ENCODE measurements at regions not wholly inside any gene's neighbourhood (a gene's known extent, or its start where the extent isn't known, plus 50 kb on each side); places are given as distances from the start of the nearest gene placed in this dataset.

GRCh38 chr4:64940698-64941097, 531.4 kb upstream of the TECRL start:
- Histone ChIP-seq H3K9me3 (ENCODE audit: low read length) (no peaks in the 10 kb centered on the region), H3K9ac (ENCODE audit: insufficient read depth, low read depth, low read length) (no peak overlapping the region), H3K27me3 (ENCODE audit: control insufficient read depth in 1 of 2, insufficient read depth in 2 of 2, low read length in 2 of 2) (no peaks in the 10 kb centered on the region), H4K20me1 (ENCODE audit: insufficient read depth, low read length) (no peaks in the 10 kb centered on the region), H3K36me3 (replicated peaks in 1 of 2; ENCODE audit: control insufficient read depth in 1 of 2, insufficient read depth in 2 of 2, low read length in 2 of 2) (no peaks in the 10 kb centered on the region), H3K27ac (ENCODE audit: extremely low read length, insufficient read depth, low read length) (no peak overlapping the region), H3K4me2 (ENCODE audit: low read depth, low read length) (no peak overlapping the region), H3K79me2 (ENCODE audit: insufficient read depth, low read length) (no peaks in the 10 kb centered on the region), H2AFZ (ENCODE audit: low read length) (no peak overlapping the region), H3K4me1 (ENCODE audit: insufficient read depth, low read length) (no peaks in the 10 kb centered on the region), H3K4me3 (replicated peaks in 1 of 3; ENCODE audit: insufficient read depth in 1 of 3, low read depth in 2 of 3, low read length in 3 of 3) (no peak overlapping the region)
- no TSS peak for BruUV-seq (replicated peaks)
- in situ Hi-C loops (cut with HindIII; ENCODE audit: extremely low pct_ligation_motif_present, low pct_unique_long_range_greater_than_20kb), result no loop called here
- ChIA-PET POLR2A (no interaction called here), CTCF (ENCODE audit: low intra/inter-chr PET ratio, low total read pairs) (no interaction called here)
- ATAC-seq (no peak), FAIRE-seq (no peak), DNase-seq (ENCODE audit: low spot score) (no peak)
- TF ChIP-seq ELF1 (CRISPR knock-in tag; IDR thresholded peaks at IDR 0.05), result no peak
- TF ChIP-seq RXRB (CRISPR knock-in tag; IDR thresholded peaks at IDR 0.05; ENCODE audit: borderline replicate concordance), result no peak
- no peak for TF ChIP-seq MEF2D (CRISPR knock-in tag; IDR thresholded peaks at IDR 0.05)
- no peak for TF ChIP-seq ZSCAN20 (CRISPR knock-in tag; IDR thresholded peaks at IDR 0.05; ENCODE audit: borderline replicate concordance)
- TF ChIP-seq ZNF747 (CRISPR knock-in tag; IDR thresholded peaks at IDR 0.05; ENCODE audit: borderline replicate concordance), result no peak
- TF ChIP-seq ZNF552 (CRISPR knock-in tag; IDR thresholded peaks at IDR 0.05; ENCODE audit: borderline replicate concordance), result no peak
- no peak for TF ChIP-seq ZNF740 (CRISPR knock-in tag; IDR thresholded peaks at IDR 0.05)
- TF ChIP-seq ARHGAP35 (CRISPR knock-in tag; IDR thresholded peaks at IDR 0.05; ENCODE audit: borderline replicate concordance), result no peak
- no peak for TF ChIP-seq THYN1 (CRISPR knock-in tag; IDR thresholded peaks at IDR 0.05; ENCODE audit: borderline replicate concordance, low read depth)
- no peak for TF ChIP-seq HES4 (CRISPR knock-in tag; IDR thresholded peaks at IDR 0.05; ENCODE audit: borderline replicate concordance)
- no peak for TF ChIP-seq KIAA2018 (CRISPR knock-in tag; IDR thresholded peaks at IDR 0.05; ENCODE audit: borderline replicate concordance)
- no peak for TF ChIP-seq ETV6 (CRISPR knock-in tag; conservative IDR thresholded peaks at IDR 0.05)
- TF ChIP-seq STAT5B (CRISPR knock-in tag; IDR thresholded peaks at IDR 0.05), result no peak
- TF ChIP-seq SP1 (IDR thresholded peaks at IDR 0.05), result no peak
- TF ChIP-seq SP1 (CRISPR knock-in tag; IDR thresholded peaks at IDR 0.05), result no peak
- 21% methylated on average over 3 of the region's 3 CpGs for WGBS (ENCODE audit: low lambda C conversion rate)
- intact Hi-C loops (cut with micrococcal nuclease; ENCODE audit: unreplicated experiment), result no loop called here

Data from HepG2 (cell line).